ENCODE measurements at regions not wholly inside any gene's neighbourhood (a gene's known extent, or its start where the extent isn't known, plus 50 kb on each side); places are given as distances from the start of the nearest gene placed in this dataset.

DNA sequence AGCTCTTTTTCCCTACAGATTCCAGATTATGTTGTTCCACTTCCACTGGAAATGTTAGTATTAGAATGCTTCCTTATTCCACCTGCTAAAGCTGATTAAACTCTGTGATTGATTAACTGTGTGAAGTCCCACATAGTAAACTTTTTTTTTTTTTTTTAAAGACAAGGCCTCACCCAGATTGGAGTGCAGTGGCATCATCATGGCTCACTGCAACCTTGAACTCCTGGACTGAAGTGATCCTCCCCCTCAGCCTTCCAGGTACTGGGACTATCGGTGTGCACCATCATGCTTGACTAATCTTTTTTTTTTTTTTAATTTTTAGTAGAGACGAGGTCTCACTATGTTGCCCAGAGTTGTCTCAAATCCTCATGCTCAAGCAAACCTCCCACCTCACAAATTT, 108.5 kb upstream of the RBMS1 start:
- Histone ChIP-seq H3K27me3 (ENCODE audit: insufficient read depth, low read length) (no peaks in the 10 kb centered on the region), H3K4me1 (ENCODE audit: insufficient read depth, low read length) (no peaks in the 10 kb centered on the region), H3K79me2 (ENCODE audit: insufficient read depth, low read length) (no peaks in the 10 kb centered on the region), H3K36me3 (ENCODE audit: insufficient read depth, low read length) (no peaks in the 10 kb centered on the region), H3K9ac (ENCODE audit: low read length) (no peak overlapping the region), H3K4me3 (ENCODE audit: insufficient read depth, low read depth, low read length) (no peak overlapping the region), H2AFZ (ENCODE audit: low read depth, low read length) (no peak overlapping the region), H3K9me3 (ENCODE audit: insufficient read depth, low read depth, low read length) (no peaks in the 10 kb centered on the region), H3K27ac (ENCODE audit: low read depth, low read length) (no peak overlapping the region), H4K20me1 (ENCODE audit: insufficient read depth, low read length) (no peaks in the 10 kb centered on the region), H3K4me2 (ENCODE audit: low read length) (no peak overlapping the region)
- H3K4me3 Mint-ChIP-seq (ENCODE audit: unreplicated experiment): no peak overlapping the region
- no peaks in the 10 kb centered on the region for H3K9me3 Mint-ChIP-seq (ENCODE audit: unreplicated experiment)
- FAIRE-seq: no peak
- no peaks in the 10 kb centered on the region for H3K36me3 Mint-ChIP-seq (ENCODE audit: low read depth, unreplicated experiment)
- peaks cover 3% of the 10 kb centered on the region for H3K27me3 Mint-ChIP-seq (ENCODE audit: low read depth, unreplicated experiment)
- no peak overlapping the region for H3K27ac Mint-ChIP-seq (ENCODE audit: unreplicated experiment)
- DNase-seq (ENCODE audit: low read depth): no peak
- TF ChIP-seq, protein P1, sequence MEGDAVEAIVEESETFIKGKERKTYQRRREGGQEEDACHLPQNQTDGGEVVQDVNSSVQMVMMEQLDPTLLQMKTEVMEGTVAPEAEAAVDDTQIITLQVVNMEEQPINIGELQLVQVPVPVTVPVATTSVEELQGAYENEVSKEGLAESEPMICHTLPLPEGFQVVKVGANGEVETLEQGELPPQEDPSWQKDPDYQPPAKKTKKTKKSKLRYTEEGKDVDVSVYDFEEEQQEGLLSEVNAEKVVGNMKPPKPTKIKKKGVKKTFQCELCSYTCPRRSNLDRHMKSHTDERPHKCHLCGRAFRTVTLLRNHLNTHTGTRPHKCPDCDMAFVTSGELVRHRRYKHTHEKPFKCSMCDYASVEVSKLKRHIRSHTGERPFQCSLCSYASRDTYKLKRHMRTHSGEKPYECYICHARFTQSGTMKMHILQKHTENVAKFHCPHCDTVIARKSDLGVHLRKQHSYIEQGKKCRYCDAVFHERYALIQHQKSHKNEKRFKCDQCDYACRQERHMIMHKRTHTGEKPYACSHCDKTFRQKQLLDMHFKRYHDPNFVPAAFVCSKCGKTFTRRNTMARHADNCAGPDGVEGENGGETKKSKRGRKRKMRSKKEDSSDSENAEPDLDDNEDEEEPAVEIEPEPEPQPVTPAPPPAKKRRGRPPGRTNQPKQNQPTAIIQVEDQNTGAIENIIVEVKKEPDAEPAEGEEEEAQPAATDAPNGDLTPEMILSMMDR (IDR thresholded peaks at IDR 0.05; ENCODE audit: insufficient read depth, low read depth, low read length): no peak
- no peak for TF ChIP-seq EZH2 (IDR thresholded peaks at IDR 0.05; ENCODE audit: insufficient read depth, low read length)
- peaks cover 7% of the 10 kb centered on the region for H3K4me1 Mint-ChIP-seq (ENCODE audit: low read depth, unreplicated experiment)

DNA sequence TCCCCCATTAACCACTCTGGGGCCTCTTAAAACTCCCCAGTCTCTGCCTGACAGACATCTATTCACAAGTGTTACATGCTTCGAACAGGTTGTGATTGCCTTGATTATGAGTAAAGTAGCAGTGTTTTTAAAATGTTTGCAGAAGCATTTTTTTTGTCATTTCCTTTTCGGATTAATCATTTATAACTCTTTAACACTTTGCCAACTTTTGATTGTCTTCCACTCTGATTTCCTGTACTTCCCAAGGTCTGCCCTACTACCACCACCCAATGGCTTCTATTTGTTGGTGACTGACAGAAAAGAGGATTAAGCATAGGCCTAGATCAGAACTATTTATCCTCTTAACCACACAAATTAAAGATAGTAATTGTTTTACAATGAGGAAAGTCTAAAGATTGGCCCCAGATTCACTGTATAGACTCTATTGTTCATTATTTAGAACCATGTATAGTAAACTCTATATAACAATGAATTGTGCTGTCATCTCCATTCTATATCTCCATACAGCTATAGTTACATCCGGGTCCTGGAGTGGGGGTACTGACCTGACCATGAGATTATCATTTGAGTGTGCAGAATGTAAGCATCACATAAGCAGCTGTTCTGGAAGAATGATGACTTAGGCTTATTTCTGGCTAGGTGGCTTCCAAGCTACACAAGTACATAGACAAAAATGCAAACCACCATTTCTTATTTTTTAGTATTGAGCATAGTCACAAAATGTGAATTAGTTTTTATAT, 110.3 kb upstream of the RBMS1 start:
- H3K4me2 ChIP-seq (ENCODE audit: low read length): no peak overlapping the region
- no peaks in the 10 kb centered on the region for H3K79me2 ChIP-seq (ENCODE audit: insufficient read depth, low read length)
- Mint-ChIP-seq H3K36me3 (ENCODE audit: low read depth, unreplicated experiment) (no peaks in the 10 kb centered on the region), H3K27ac (ENCODE audit: unreplicated experiment) (no peak overlapping the region), H3K9me3 (ENCODE audit: unreplicated experiment) (no peaks in the 10 kb centered on the region), H3K4me3 (ENCODE audit: unreplicated experiment) (no peak overlapping the region), H3K27me3 (ENCODE audit: low read depth, unreplicated experiment) (peaks cover 3% of the 10 kb centered on the region), H3K4me1 (ENCODE audit: low read depth, unreplicated experiment) (peaks cover 7% of the 10 kb centered on the region)
- no peak overlapping the region for H3K4me3 ChIP-seq (ENCODE audit: insufficient read depth, low read depth, low read length)
- DNase-seq (ENCODE audit: low read depth) (no peak), FAIRE-seq (no peak)
- no peaks in the 10 kb centered on the region for H4K20me1 ChIP-seq (ENCODE audit: insufficient read depth, low read length)
- no peaks in the 10 kb centered on the region for H3K9me3 ChIP-seq (ENCODE audit: insufficient read depth, low read depth, low read length)
- no peaks in the 10 kb centered on the region for H3K36me3 ChIP-seq (ENCODE audit: insufficient read depth, low read length)
- H3K27ac ChIP-seq (ENCODE audit: low read depth, low read length): no peak overlapping the region
- no peak for TF ChIP-seq EZH2 (IDR thresholded peaks at IDR 0.05; ENCODE audit: insufficient read depth, low read length)
- TF ChIP-seq, protein P1 (IDR thresholded peaks at IDR 0.05; ENCODE audit: insufficient read depth, low read depth, low read length): no peak
- no peaks in the 10 kb centered on the region for H3K27me3 ChIP-seq (ENCODE audit: insufficient read depth, low read length)
- no peak overlapping the region for H2AFZ ChIP-seq (ENCODE audit: low read depth, low read length)
- H3K9ac ChIP-seq (ENCODE audit: low read length): no peak overlapping the region
- no peaks in the 10 kb centered on the region for H3K4me1 ChIP-seq (ENCODE audit: insufficient read depth, low read length)

DNA sequence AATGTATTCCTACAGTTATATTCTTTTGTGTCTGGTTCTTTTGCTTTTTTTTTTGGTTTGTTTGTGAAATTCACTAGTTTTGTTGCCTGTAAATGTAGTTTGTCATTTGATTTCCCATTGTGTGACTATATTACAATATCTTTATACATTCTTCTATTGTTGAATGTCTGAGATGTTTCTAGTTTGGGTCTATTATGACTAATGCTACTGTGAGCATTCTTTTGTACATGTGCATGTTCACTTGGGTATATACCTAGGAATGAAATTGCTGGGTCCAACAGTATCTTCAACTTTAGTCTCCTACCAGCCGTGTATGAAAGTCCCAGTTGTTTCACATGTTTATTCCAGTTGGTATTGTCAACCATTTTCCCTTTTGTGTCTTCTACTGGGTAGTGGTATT, 112.7 kb upstream of the RBMS1 start:
- H3K4me1 ChIP-seq (ENCODE audit: insufficient read depth, low read length): no peaks in the 10 kb centered on the region
- no peak overlapping the region for H2AFZ ChIP-seq (ENCODE audit: low read depth, low read length)
- Mint-ChIP-seq H3K27me3 (ENCODE audit: low read depth, unreplicated experiment) (peaks cover 7% of the 10 kb centered on the region), H3K36me3 (ENCODE audit: low read depth, unreplicated experiment) (no peaks in the 10 kb centered on the region), H3K27ac (ENCODE audit: unreplicated experiment) (no peak overlapping the region), H3K4me1 (ENCODE audit: low read depth, unreplicated experiment) (peaks cover 7% of the 10 kb centered on the region), H3K4me3 (ENCODE audit: unreplicated experiment) (no peak overlapping the region), H3K9me3 (ENCODE audit: unreplicated experiment) (no peaks in the 10 kb centered on the region)
- H4K20me1 ChIP-seq (ENCODE audit: insufficient read depth, low read length): no peaks in the 10 kb centered on the region
- no peak overlapping the region for H3K4me2 ChIP-seq (ENCODE audit: low read length)
- peak; percentile 20 for DNase-seq (ENCODE audit: low read depth)
- no peaks in the 10 kb centered on the region for H3K79me2 ChIP-seq (ENCODE audit: insufficient read depth, low read length)
- no peaks in the 10 kb centered on the region for H3K9me3 ChIP-seq (ENCODE audit: insufficient read depth, low read depth, low read length)
- H3K27me3 ChIP-seq (ENCODE audit: insufficient read depth, low read length): no peaks in the 10 kb centered on the region
- H3K36me3 ChIP-seq (ENCODE audit: insufficient read depth, low read length): no peaks in the 10 kb centered on the region
- H3K4me3 ChIP-seq (ENCODE audit: insufficient read depth, low read depth, low read length): no peak overlapping the region
- no peak overlapping the region for H3K9ac ChIP-seq (ENCODE audit: low read length)
- no peak for TF ChIP-seq EZH2 (IDR thresholded peaks at IDR 0.05; ENCODE audit: insufficient read depth, low read length)
- TF ChIP-seq, protein P1 (IDR thresholded peaks at IDR 0.05; ENCODE audit: insufficient read depth, low read depth, low read length): no peak
- H3K27ac ChIP-seq (ENCODE audit: low read depth, low read length): no peak overlapping the region
- peak; percentile 49 for FAIRE-seq

Data from astrocyte (in vitro differentiated cells and primary cell).